H9 (cell line): ENCODE measurements at regions not wholly inside any gene's neighbourhood (a gene's known extent, or its start where the extent isn't known, plus 50 kb on each side); places are given as distances from the start of the nearest gene placed in this dataset.

Experiments
- DNase-seq: peaks from one replicate; pipeline ENCODE4 v3.0.0-alpha.2; 2017
- H2AFZ ChIP-seq: one replicate; pipeline ENCODE4 v1.6.1; 2013; ENCODE audit warnings: mild to moderate bottlenecking, low read length, control low read depth, moderate library complexity
- H2AK5ac ChIP-seq: 2 replicates; pipeline ENCODE4 v1.6.1; 2013; ENCODE audit warnings: low read length, control low read depth, mixed read lengths; ENCODE audit not compliant: insufficient read length
- H2BK120ac ChIP-seq: one replicate; pipeline ENCODE4 v1.6.1; 2013; ENCODE audit warnings: low read depth, mild to moderate bottlenecking, low read length, control low read depth, inconsistent platforms; ENCODE audit not compliant: poor library complexity, severe bottlenecking
- H2BK12ac ChIP-seq: 2 replicates; pipeline ENCODE4 v1.6.1; 2013; ENCODE audit warnings: low read length, control low read depth, mixed read lengths, low read depth; ENCODE audit not compliant: insufficient read length
- H2BK15ac ChIP-seq: 2 replicates; pipeline ENCODE4 v1.6.1; 2013; ENCODE audit warnings: low read depth, low read length, control low read depth
- H2BK20ac ChIP-seq: one replicate; pipeline ENCODE4 v1.6.1; 2013; ENCODE audit warnings: low read depth, mild to moderate bottlenecking, low read length, control low read depth, inconsistent platforms; ENCODE audit not compliant: poor library complexity, severe bottlenecking
- H2BK5ac ChIP-seq: 2 replicates; pipeline ENCODE4 v1.6.1; 2013; ENCODE audit warnings: low read length, control low read depth, mixed read lengths; ENCODE audit not compliant: insufficient read length
- H3K14ac ChIP-seq: 2 replicates; pipeline ENCODE4 v1.6.1; 2013; ENCODE audit warnings: low read length, control low read depth; ENCODE audit not compliant: insufficient read depth
- H3K18ac ChIP-seq: 2 replicates; pipeline ENCODE4 v1.6.1; 2013; ENCODE audit warnings: low read depth, mild to moderate bottlenecking, mixed read lengths, low read length, control low read depth; ENCODE audit not compliant: insufficient read length
- H3K23ac ChIP-seq: 2 replicates; pipeline ENCODE4 v1.6.1; 2013; ENCODE audit warnings: low read length, control low read depth, mixed read lengths, low read depth; ENCODE audit not compliant: insufficient read length
- H3K23me2 ChIP-seq: 2 replicates; pipeline ENCODE4 v1.6.1; 2013; ENCODE audit warnings: low read depth, mild to moderate bottlenecking, mixed read lengths, low read length, control low read depth; ENCODE audit not compliant: insufficient read length, poor library complexity, severe bottlenecking
- H3K27ac ChIP-seq: 2 replicates; pipeline ENCODE4 v1.5.1; 2013; ENCODE audit warnings: low read length, control low read depth, mixed read lengths, low read depth; ENCODE audit not compliant: insufficient read length
- H3K27me3 ChIP-seq: 2 replicates; pipeline ENCODE4 v1.6.1; 2013; ENCODE audit warnings: low read length, control low read depth, inconsistent platforms; ENCODE audit not compliant: insufficient read depth
- H3K4ac ChIP-seq: 2 replicates; pipeline ENCODE4 v1.6.1; 2013; ENCODE audit warnings: low read depth, mild to moderate bottlenecking, control low read depth, inconsistent platforms, low read length, moderate library complexity
- H3K4me1 ChIP-seq: 2 replicates; pipeline ENCODE4 v1.6.1; 2013; ENCODE audit warnings: low read length, control low read depth, inconsistent platforms; ENCODE audit not compliant: insufficient read depth
- H3K4me2 ChIP-seq: 2 replicates; pipeline ENCODE4 v1.6.1; 2013; ENCODE audit warnings: low read length, control low read depth, mixed read lengths; ENCODE audit not compliant: insufficient read length, insufficient read depth
- H3K56ac ChIP-seq: 2 replicates; pipeline ENCODE4 v1.6.1; 2013; ENCODE audit warnings: low read depth, mild to moderate bottlenecking, mixed read lengths, low read length, control low read depth; ENCODE audit not compliant: insufficient read length
- H3K79me1 ChIP-seq: 2 replicates; pipeline ENCODE4 v1.6.1; 2013; ENCODE audit warnings: low read depth, mild to moderate bottlenecking, moderate library complexity, low read length, control low read depth, inconsistent platforms; ENCODE audit not compliant: insufficient read depth, poor library complexity, severe bottlenecking
- H3K79me2 ChIP-seq: 2 replicates; pipeline ENCODE4 v1.6.1; 2013; ENCODE audit warnings: low read length, control low read depth, inconsistent platforms; ENCODE audit not compliant: insufficient read depth
- H3K9ac ChIP-seq: 2 replicates; pipeline ENCODE4 v1.6.1; 2013; ENCODE audit warnings: low read length, control low read depth, mixed read lengths; ENCODE audit not compliant: insufficient read length; ENCODE audit errors: extremely low read depth
- H3K9me3 ChIP-seq: one replicate; pipeline ENCODE4 v1.6.1; 2013; ENCODE audit warnings: low read depth, low read length, inconsistent platforms; ENCODE audit not compliant: control insufficient read depth
- H3T11ph ChIP-seq: one replicate; pipeline ENCODE4 v1.6.1; 2013; ENCODE audit warnings: mild to moderate bottlenecking, low read length, control low read depth, inconsistent platforms
- H4K20me1 ChIP-seq: one replicate; pipeline ENCODE4 v1.6.1; 2013; ENCODE audit not compliant: control insufficient read depth, insufficient read length, insufficient read depth
- H4K5ac ChIP-seq: 2 replicates; pipeline ENCODE4 v1.6.1; 2013; ENCODE audit warnings: low read depth, mild to moderate bottlenecking, mixed read lengths, low read length, control low read depth; ENCODE audit not compliant: insufficient read length
- H4K8ac ChIP-seq: replicated peaks from 2 replicates; pipeline ENCODE4 v1.6.1; 2013; ENCODE audit warnings: low read length, control low read depth, mixed read lengths, low read depth; ENCODE audit not compliant: insufficient read length
- H4K91ac ChIP-seq: 2 replicates; pipeline ENCODE4 v1.6.1; 2013; ENCODE audit warnings: low read depth, mild to moderate bottlenecking, moderate library complexity, mixed read lengths, low read length, control low read depth; ENCODE audit not compliant: insufficient read length
- H3K27ac Mint-ChIP-seq, 3 experiments: 2 replicates in 2 of 3; 3 replicates in 1 of 3; pipeline ENCODE4 v1.8.0; 2020 to 2021; ENCODE audit warnings: mixed read lengths in 3 of 3, mild to moderate bottlenecking in 1 of 3, moderate library complexity in 1 of 3
- H3K27me3 Mint-ChIP-seq: 2 replicates; pipeline ENCODE4 v1.8.0; 2021; ENCODE audit warnings: low read depth, mild to moderate bottlenecking, moderate library complexity, mixed read lengths
- H3K36me3 Mint-ChIP-seq, 3 experiments: 2 replicates in 2 of 3; 3 replicates in 1 of 3; pipeline ENCODE4 v1.8.0; 2020 to 2021; ENCODE audit warnings: low read depth in 3 of 3, mixed read lengths in 3 of 3; ENCODE audit not compliant: insufficient read depth in 1 of 3
- H3K4me1 Mint-ChIP-seq, 2 experiments: 2 replicates each; pipeline ENCODE4 v1.8.0; 2020; ENCODE audit warnings: mixed read lengths in 2 of 2
- H3K4me3 Mint-ChIP-seq, 2 experiments: 2 replicates in 1 of 2; 3 replicates in 1 of 2; pipeline ENCODE4 v1.8.0; 2020 to 2021; ENCODE audit warnings: mild to moderate bottlenecking in 2 of 2, mixed read lengths in 2 of 2, moderate library complexity in 1 of 2
- H3K9me3 Mint-ChIP-seq, 2 experiments: 2 replicates in 1 of 2; 3 replicates in 1 of 2; pipeline ENCODE4 v1.8.0; 2020; ENCODE audit warnings: mild to moderate bottlenecking in 2 of 2, mixed read lengths in 2 of 2, moderate library complexity in 1 of 2
- WGBS: extraction: QIAGEN DNeasy Blood & Tissue Kit; methylation state at CpG from one replicate; pipeline ENCODE4 v1.1.7; 2013; ENCODE audit warnings: missing lambda C conversion rate, low lambda C conversion rate, mixed read lengths; ENCODE audit not compliant: insufficient read length; ENCODE audit errors: extremely low coverage; 5-methylcytosine and 5-hydroxymethylcytosine counted together
- TF ChIP-seq, protein P1 (sequence below): fragments of 200-600 bp; sonication (generic); conservative IDR thresholded peaks from 3 replicates; pipeline ENCODE4 v1.8.0; 2021; ENCODE audit warnings: antibody characterized with exemption, mild to moderate bottlenecking

DNA sequence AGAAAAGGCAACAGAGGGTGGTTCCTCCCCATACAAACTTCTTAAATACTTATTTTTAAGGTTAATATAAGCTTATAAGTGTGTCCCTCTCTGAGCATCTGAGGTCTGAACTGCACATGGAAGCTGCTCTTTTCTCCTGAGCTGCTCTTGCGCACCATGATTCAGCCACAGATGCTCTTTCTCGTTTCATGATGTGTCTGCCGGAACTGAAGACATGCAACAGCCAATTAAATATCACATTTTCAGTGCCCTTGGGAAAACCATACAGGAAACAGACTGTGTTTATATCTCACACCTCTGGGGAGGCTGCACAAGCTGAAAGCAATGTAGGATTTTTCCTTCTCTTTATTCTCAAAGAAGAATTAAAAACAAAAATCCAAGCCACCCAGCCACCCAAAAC is 96.8 kb upstream of the NREP start:
- H3T11ph ChIP-seq: no peak overlapping the region
- no peak overlapping the region for H4K8ac ChIP-seq
- no peak overlapping the region for H3K4me3 Mint-ChIP-seq
- no peaks in the 10 kb centered on the region for H3K79me2 ChIP-seq
- H3K9me3 ChIP-seq: no peaks in the 10 kb centered on the region
- H3K4me1 Mint-ChIP-seq: peaks cover 13 to 18% of the 10 kb centered on the region in 2 experiments
- no peaks in the 10 kb centered on the region for H3K36me3 Mint-ChIP-seq
- H3K56ac ChIP-seq: no peak overlapping the region
- H3K79me1 ChIP-seq: no peaks in the 10 kb centered on the region
- H3K23ac ChIP-seq: no peak overlapping the region
- H3K9ac ChIP-seq: no peak overlapping the region
- H2AFZ ChIP-seq: no peak overlapping the region
- H3K9me3 Mint-ChIP-seq: no peaks in the 10 kb centered on the region
- H3K27me3 ChIP-seq: no peaks in the 10 kb centered on the region
- H3K4me1 ChIP-seq: no peaks in the 10 kb centered on the region; the same call in 1 of the 2 replicates
- H3K4ac ChIP-seq: no peak overlapping the region
- no peaks in the 10 kb centered on the region for H3K23me2 ChIP-seq
- no peak overlapping the region for H3K4me2 ChIP-seq
- no peak overlapping the region for H3K27ac ChIP-seq
- H3K18ac ChIP-seq: no peak overlapping the region
- H2BK20ac ChIP-seq: no peak overlapping the region
- H4K20me1 ChIP-seq: no peaks in the 10 kb centered on the region
- TF ChIP-seq, protein P1, sequence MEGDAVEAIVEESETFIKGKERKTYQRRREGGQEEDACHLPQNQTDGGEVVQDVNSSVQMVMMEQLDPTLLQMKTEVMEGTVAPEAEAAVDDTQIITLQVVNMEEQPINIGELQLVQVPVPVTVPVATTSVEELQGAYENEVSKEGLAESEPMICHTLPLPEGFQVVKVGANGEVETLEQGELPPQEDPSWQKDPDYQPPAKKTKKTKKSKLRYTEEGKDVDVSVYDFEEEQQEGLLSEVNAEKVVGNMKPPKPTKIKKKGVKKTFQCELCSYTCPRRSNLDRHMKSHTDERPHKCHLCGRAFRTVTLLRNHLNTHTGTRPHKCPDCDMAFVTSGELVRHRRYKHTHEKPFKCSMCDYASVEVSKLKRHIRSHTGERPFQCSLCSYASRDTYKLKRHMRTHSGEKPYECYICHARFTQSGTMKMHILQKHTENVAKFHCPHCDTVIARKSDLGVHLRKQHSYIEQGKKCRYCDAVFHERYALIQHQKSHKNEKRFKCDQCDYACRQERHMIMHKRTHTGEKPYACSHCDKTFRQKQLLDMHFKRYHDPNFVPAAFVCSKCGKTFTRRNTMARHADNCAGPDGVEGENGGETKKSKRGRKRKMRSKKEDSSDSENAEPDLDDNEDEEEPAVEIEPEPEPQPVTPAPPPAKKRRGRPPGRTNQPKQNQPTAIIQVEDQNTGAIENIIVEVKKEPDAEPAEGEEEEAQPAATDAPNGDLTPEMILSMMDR: no peak
- H2BK120ac ChIP-seq: no peak overlapping the region
- no peak overlapping the region for H2BK12ac ChIP-seq
- H4K5ac ChIP-seq: no peak overlapping the region
- no peak overlapping the region for H3K14ac ChIP-seq
- no CpG with 5 or more reads among the region's 3 CpGs for WGBS
- no peak overlapping the region for H4K91ac ChIP-seq
- H2AK5ac ChIP-seq: no peak overlapping the region
- no peak for DNase-seq
- no peak overlapping the region for H2BK15ac ChIP-seq
- no peak overlapping the region for H2BK5ac ChIP-seq
- H3K27ac Mint-ChIP-seq: peak overlapping the region in 1 of 3 experiments; percentile 49; a peak in 1 of 7 replicates
- no peaks in the 10 kb centered on the region; the same call in 1 of the 2 replicates for H3K27me3 Mint-ChIP-seq
